HEK293T (cell line): ENCODE measurements at regions not wholly inside any gene's neighbourhood (a gene's known extent, or its start where the extent isn't known, plus 50 kb on each side); places are given as distances from the start of the nearest gene placed in this dataset.

Source experiments
- ARNT ChIP-seq: fragments of 450-650 bp; IDR thresholded peaks from 2 replicates; pipeline ENCODE4 v1.6.1; 2017; ENCODE audit warnings: mild to moderate bottlenecking
- BHLHE40 ChIP-seq: fragments of 450-650 bp; IDR thresholded peaks from 2 replicates; pipeline ENCODE4 v1.6.1; 2016; ENCODE audit warnings: mild to moderate bottlenecking, moderate library complexity, borderline replicate concordance
- ELF4 ChIP-seq: fragments of 450-650 bp; IDR thresholded peaks from 2 replicates; pipeline ENCODE4 v1.6.1; 2017; ENCODE audit warnings: antibody characterized with exemption
- FOXM1 ChIP-seq: fragments of 450-650 bp; IDR thresholded peaks from 2 replicates; pipeline ENCODE4 v1.6.1; 2017; ENCODE audit warnings: mild to moderate bottlenecking, borderline replicate concordance
- HDGF ChIP-seq: fragments of 450-650 bp; IDR thresholded peaks from 2 replicates; pipeline ENCODE4 v1.6.1; 2017; ENCODE audit warnings: antibody characterized with exemption, borderline replicate concordance
- NFRKB ChIP-seq: fragments of 450-650 bp; IDR thresholded peaks from 2 replicates; pipeline ENCODE4 v1.6.1; 2016; ENCODE audit warnings: mild to moderate bottlenecking, moderate library complexity
- SP1 ChIP-seq: fragments of 450-650 bp; IDR thresholded peaks from 2 replicates; pipeline ENCODE4 v1.6.1; 2017
- SUZ12 ChIP-seq: fragments of 450-650 bp; IDR thresholded peaks from 2 replicates; pipeline ENCODE4 v1.6.1; 2016; ENCODE audit warnings: mild to moderate bottlenecking
- TARDBP ChIP-seq: fragments of 450-650 bp; IDR thresholded peaks from 2 replicates; pipeline ENCODE4 v1.6.1; 2016
- ZNF384 ChIP-seq: fragments of 450-650 bp; IDR thresholded peaks from 2 replicates; pipeline ENCODE4 v1.6.1; 2016
- TF ChIP-seq, protein P1 (sequence below): fragments of 450-650 bp; IDR thresholded peaks from 2 replicates; pipeline ENCODE4 v1.6.1; 2016

GRCh38 chr10:33708561-33708960 lies 374.1 kb upstream of the NRP1 start:
- TF ChIP-seq ELF4 (no peak), NFRKB (no peak), HDGF (no peak), SUZ12 (no peak), BHLHE40 (no peak), ZNF384 (no peak), FOXM1 (no peak), SP1 (no peak), ARNT (no peak), TARDBP (no peak)
- TF ChIP-seq, protein P1, sequence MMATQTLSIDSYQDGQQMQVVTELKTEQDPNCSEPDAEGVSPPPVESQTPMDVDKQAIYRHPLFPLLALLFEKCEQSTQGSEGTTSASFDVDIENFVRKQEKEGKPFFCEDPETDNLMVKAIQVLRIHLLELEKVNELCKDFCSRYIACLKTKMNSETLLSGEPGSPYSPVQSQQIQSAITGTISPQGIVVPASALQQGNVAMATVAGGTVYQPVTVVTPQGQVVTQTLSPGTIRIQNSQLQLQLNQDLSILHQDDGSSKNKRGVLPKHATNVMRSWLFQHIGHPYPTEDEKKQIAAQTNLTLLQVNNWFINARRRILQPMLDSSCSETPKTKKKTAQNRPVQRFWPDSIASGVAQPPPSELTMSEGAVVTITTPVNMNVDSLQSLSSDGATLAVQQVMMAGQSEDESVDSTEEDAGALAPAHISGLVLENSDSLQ: no peak
